Smooth muscle cell of the brain vasculature (primary cell): ENCODE measurements at regions not wholly inside any gene's neighbourhood (a gene's known extent, or its start where the extent isn't known, plus 50 kb on each side); places are given as distances from the start of the nearest gene placed in this dataset.
"Not testable (repeated sequence)": the region's sequence is repeated elsewhere in the genome, so short reads cannot be mapped to it uniquely, and the experiment has no call there.

ENCODE experiments used
- DNase-seq: peaks from one replicate; pipeline ENCODE4 v3.0.0-alpha.2; 2012; ENCODE audit warnings: low read depth, low spot score

GRCh38 chr6:92404281-92404680 lies 1015.1 kb downstream of the EPHA7 start:
- no peak for DNase-seq

- DNase-seq, result no peak
These were observed 1019.4 kb downstream of the EPHA7 start for GRCh38 chr6:92399911-92400310.

- not testable (repeated sequence) for DNase-seq
These were observed 1030.7 kb downstream of the EPHA7 start for GRCh38 chr6:92388706-92389105.

- DNase-seq, result no peak
These were observed 1038.4 kb downstream of the EPHA7 start for GRCh38 chr6:92380803-92381601.

GRCh38 chr6:92377137-92377536 lies 1042.2 kb downstream of the EPHA7 start:
- DNase-seq, result no peak

GRCh38 chr6:92376691-92377090 lies 1042.7 kb downstream of the EPHA7 start:
- no peak for DNase-seq

- DNase-seq, result no peak
These were observed 1047.8 kb downstream of the EPHA7 start for GRCh38 chr6:92371211-92372208.

GRCh38 chr6:92369309-92369708 lies 1050.0 kb downstream of the EPHA7 start:
- DNase-seq, result no peak

GRCh38 chr6:92364948-92365541 lies 1054.3 kb downstream of the EPHA7 start:
- DNase-seq, result no peak

- no peak for DNase-seq
These were observed 1056.2 kb downstream of the EPHA7 start for GRCh38 chr6:92363111-92363510.

GRCh38 chr6:92362404-92362803 lies 1057.0 kb downstream of the EPHA7 start:
- DNase-seq, result no peak

- no peak for DNase-seq
These were observed 1057.4 kb downstream of the EPHA7 start for GRCh38 chr6:92361990-92362389.

- no peak for DNase-seq
These were observed 1065.0 kb downstream of the EPHA7 start for GRCh38 chr6:92354270-92354829.

- DNase-seq, result no peak
These were observed 1067.2 kb downstream of the EPHA7 start for GRCh38 chr6:92352130-92352529.

GRCh38 chr6:92341201-92341600 lies 1078.2 kb downstream of the EPHA7 start:
- DNase-seq, result no peak

- DNase-seq, result no peak
These were observed 1079.3 kb downstream of the EPHA7 start for GRCh38 chr6:92339936-92340640.

- no peak for DNase-seq
These were observed 1081.8 kb downstream of the EPHA7 start for GRCh38 chr6:92337571-92337970.

GRCh38 chr6:92329208-92329847 lies 1090.0 kb downstream of the EPHA7 start:
- no peak for DNase-seq

- no peak for DNase-seq
These were observed 1104.0 kb downstream of the EPHA7 start for GRCh38 chr6:92315312-92315711.

GRCh38 chr6:92297101-92297500 lies 1122.3 kb downstream of the EPHA7 start:
- DNase-seq, result no peak

GRCh38 chr6:92292067-92292466 lies 1127.3 kb downstream of the EPHA7 start:
- DNase-seq, result no peak
